NT2/D1 (cell line): ENCODE measurements at regions not wholly inside any gene's neighbourhood (a gene's known extent, or its start where the extent isn't known, plus 50 kb on each side); places are given as distances from the start of the nearest gene placed in this dataset.
"Not testable (repeated sequence)": the region's sequence is repeated elsewhere in the genome, so short reads cannot be mapped to it uniquely, and the experiment has no call there.

Experiments
- DNase-seq: peaks from one replicate; pipeline ENCODE4 v3.0.0-alpha.2; 2011; ENCODE audit warnings: low read depth, low spot score
- H3K27me3 ChIP-seq: 2 replicates; pipeline ENCODE4 v1.6.0; 2011; ENCODE audit warnings: mild to moderate bottlenecking; ENCODE audit not compliant: insufficient read length, insufficient read depth
- H3K36me3 ChIP-seq: 2 replicates; pipeline ENCODE4 v1.6.1; 2011; ENCODE audit warnings: mild to moderate bottlenecking, low read length, mixed read lengths; ENCODE audit not compliant: insufficient read depth, insufficient read length
- H3K4me1 ChIP-seq: 2 replicates; pipeline ENCODE4 v1.5.1; 2011; ENCODE audit not compliant: insufficient read depth, insufficient read length
- H3K4me3 ChIP-seq: 2 replicates; pipeline ENCODE4 v1.5.1; 2011; ENCODE audit warnings: low read depth; ENCODE audit not compliant: insufficient read length
- H3K9ac ChIP-seq: 2 replicates; pipeline ENCODE4 v1.6.0; 2011; ENCODE audit warnings: low read depth; ENCODE audit not compliant: insufficient read length
- H3K9me3 ChIP-seq: 2 replicates; pipeline ENCODE4 v1.5.1; 2011; ENCODE audit warnings: mild to moderate bottlenecking, low read length; ENCODE audit not compliant: insufficient read depth
- SUZ12 ChIP-seq: IDR thresholded peaks from 2 replicates; pipeline ENCODE4 v1.6.1; 2011; ENCODE audit not compliant: insufficient read length, insufficient read depth; ENCODE audit errors: extremely low read depth
- YY1 ChIP-seq: IDR thresholded peaks from 2 replicates; pipeline ENCODE4 v1.6.1; 2011; ENCODE audit not compliant: insufficient read length, insufficient read depth
- ZNF274 ChIP-seq: IDR thresholded peaks from 2 replicates; pipeline ENCODE4 v1.6.1; 2011; ENCODE audit warnings: mild to moderate bottlenecking, low read depth, low read length

- no peak for DNase-seq
- Histone ChIP-seq H3K27me3 (no peaks in the 10 kb centered on the region), H3K9ac (no peak overlapping the region), H3K4me3 (no peak overlapping the region), H3K9me3 (no peaks in the 10 kb centered on the region), H3K36me3 (no peaks in the 10 kb centered on the region), H3K4me1 (no peaks in the 10 kb centered on the region)
- no peak for TF ChIP-seq SUZ12
- no peak for TF ChIP-seq ZNF274
- TF ChIP-seq YY1, result no peak
These were observed 82.7 kb upstream of the CD302 start for GRCh38 chr2:159880729-159881128.

- TF ChIP-seq YY1 (no peak), SUZ12 (no peak), ZNF274 (no peak)
- Histone ChIP-seq H3K9ac (no peak overlapping the region), H3K4me3 (no peak overlapping the region), H3K36me3 (no peaks in the 10 kb centered on the region), H3K9me3 (no peaks in the 10 kb centered on the region), H3K4me1 (no peaks in the 10 kb centered on the region), H3K27me3 (no peaks in the 10 kb centered on the region)
- DNase-seq, result no peak
These were observed 81.1 kb upstream of the CD302 start for GRCh38 chr2:159879051-159879604.

DNA sequence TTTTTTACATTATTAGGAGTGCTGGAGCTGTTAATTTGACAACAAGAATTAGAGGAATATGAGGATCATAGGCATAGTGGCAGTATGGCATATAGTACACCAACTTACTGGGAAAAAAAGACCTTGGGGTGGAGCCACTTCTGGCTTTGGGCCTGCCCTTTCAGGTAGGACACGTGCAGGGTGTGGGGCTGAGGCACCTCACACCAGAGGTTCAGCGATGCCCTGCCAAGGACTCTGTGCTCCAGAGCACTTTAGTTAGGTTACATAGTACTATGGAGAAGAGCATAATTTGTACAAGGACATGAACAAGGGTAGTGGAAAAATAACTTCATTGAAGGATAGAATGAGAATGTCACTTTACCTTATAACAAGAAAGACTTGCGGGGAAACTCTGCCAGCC, 77.1 kb upstream of the CD302 start:
- no peak overlapping the region for H3K4me3 ChIP-seq
- H3K9me3 ChIP-seq, result no peaks in the 10 kb centered on the region
- H3K4me1 ChIP-seq, result no peaks in the 10 kb centered on the region
- DNase-seq, result no peak
- H3K27me3 ChIP-seq, result no peaks in the 10 kb centered on the region
- H3K36me3 ChIP-seq, result no peaks in the 10 kb centered on the region
- TF ChIP-seq YY1 (no peak), SUZ12 (no peak), ZNF274 (no peak)
- no peak overlapping the region for H3K9ac ChIP-seq

DNA sequence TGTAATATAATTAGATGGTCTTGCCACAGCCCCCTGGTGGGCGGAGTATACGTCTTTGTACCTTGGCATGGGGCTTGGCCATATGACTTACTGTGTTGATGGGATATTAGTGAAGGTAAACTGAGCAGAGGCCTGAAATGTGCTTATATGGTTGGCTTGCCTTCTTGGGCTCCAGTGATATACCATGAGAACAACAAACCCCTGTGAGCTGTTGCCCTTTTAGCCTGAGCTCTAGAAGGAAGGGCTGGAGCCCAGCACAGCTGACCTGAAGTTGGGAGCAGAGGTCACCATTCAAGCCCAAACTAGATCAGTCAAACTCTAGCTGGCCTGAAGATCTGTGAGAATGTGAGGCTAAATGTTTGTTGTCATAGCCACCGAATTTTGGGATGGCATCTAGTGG, 75.2 kb upstream of the CD302 start:
- Histone ChIP-seq H3K36me3 (no peaks in the 10 kb centered on the region), H3K4me3 (no peak overlapping the region), H3K9ac (no peak overlapping the region), H3K9me3 (no peaks in the 10 kb centered on the region), H3K4me1 (no peaks in the 10 kb centered on the region), H3K27me3 (no peaks in the 10 kb centered on the region)
- no peak for DNase-seq
- no peak for TF ChIP-seq SUZ12
- TF ChIP-seq ZNF274, result no peak
- TF ChIP-seq YY1, result no peak

GRCh38 chr2:159872353-159872752, 74.3 kb upstream of the CD302 start:
- Histone ChIP-seq H3K36me3 (no peaks in the 10 kb centered on the region), H3K4me1 (no peaks in the 10 kb centered on the region)

DNA sequence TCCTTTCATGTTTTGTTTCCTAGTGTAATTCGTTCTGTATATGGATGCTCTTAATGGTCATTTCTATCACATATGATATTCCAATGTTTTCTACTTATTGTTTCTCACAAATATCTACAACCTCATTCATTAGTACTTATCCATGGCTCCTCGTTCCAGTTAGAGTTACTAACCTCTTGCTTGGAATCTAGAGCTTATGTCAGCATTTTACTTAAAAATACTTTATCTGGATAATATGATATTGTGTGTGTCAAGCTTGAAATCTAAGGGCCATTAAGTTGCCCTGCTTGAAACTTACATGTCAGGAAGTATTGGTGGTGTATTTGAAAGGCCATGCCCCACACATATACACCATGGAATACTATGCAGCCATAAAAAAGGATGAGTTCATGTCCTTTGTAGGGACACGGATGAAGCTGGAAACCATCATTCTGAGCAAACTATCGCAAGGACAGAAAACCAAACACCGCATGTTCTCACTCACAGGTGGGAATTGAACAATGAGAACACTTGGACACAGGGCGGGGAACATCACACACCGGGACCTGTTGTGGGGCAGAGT, 70.7 kb upstream of the CD302 start:
- not testable (repeated sequence) for H3K9me3 ChIP-seq, H3K4me3 ChIP-seq, DNase-seq, H3K4me1 ChIP-seq, H3K9ac ChIP-seq, H3K36me3 ChIP-seq, H3K27me3 ChIP-seq

More at GRCh38 chr2:159872353-159872752, 74.3 kb upstream of the CD302 start:
- Histone ChIP-seq H3K4me3 (no peak overlapping the region), H3K27me3 (no peaks in the 10 kb centered on the region), H3K9me3 (no peaks in the 10 kb centered on the region), H3K9ac (no peak overlapping the region)
- DNase-seq, result no peak
- TF ChIP-seq YY1 (no peak), SUZ12 (no peak), ZNF274 (no peak)

GRCh38 chr2:159867567-159868361, 69.8 kb upstream of the CD302 start:
- Histone ChIP-seq H3K9ac (no peak overlapping the region), H3K27me3 (no peaks in the 10 kb centered on the region), H3K9me3 (no peaks in the 10 kb centered on the region), H3K4me1 (no peaks in the 10 kb centered on the region), H3K4me3 (no peak overlapping the region), H3K36me3 (no peaks in the 10 kb centered on the region)
- no peak for DNase-seq
- TF ChIP-seq YY1, result no peak
- no peak for TF ChIP-seq ZNF274
- no peak for TF ChIP-seq SUZ12
